GM23338 (cell line): ENCODE measurements at regions not wholly inside any gene's neighbourhood (a gene's known extent, or its start where the extent isn't known, plus 50 kb on each side); places are given as distances from the start of the nearest gene placed in this dataset.

Experiments used
- ATAC-seq: fragments of 200-7000 bp; cut with Tn5 transposase; 3 replicates; pipeline ENCODE4 v1.9.1; 2020
- DNase-seq: peaks from one replicate; pipeline ENCODE4 v3.0.0-alpha.2; 2015; ENCODE audit warnings: low spot score
- H2AFZ ChIP-seq: fragments of 200-600 bp; sonication (generic); 2 replicates; pipeline ENCODE4 v1.8.0; 2016; ENCODE audit warnings: antibody characterized with exemption, mild to moderate bottlenecking, moderate library complexity
- H3F3A ChIP-seq: fragments of 200-600 bp; sonication (generic); replicated peaks from 2 replicates; pipeline ENCODE4 v1.8.0; 2017; ENCODE audit warnings: antibody characterized with exemption, mixed run types, low read depth
- H3K27ac ChIP-seq: fragments of 200-600 bp; sonication (generic); 2 replicates; pipeline ENCODE4 v1.6.1; 2016; ENCODE audit warnings: low read depth
- H3K27me3 ChIP-seq: fragments of 200-600 bp; sonication (generic); 2 replicates; pipeline ENCODE4 v1.8.0; 2016; ENCODE audit warnings: mild to moderate bottlenecking, mixed run types, moderate library complexity; ENCODE audit not compliant: insufficient read depth
- H3K36me3 ChIP-seq: fragments of 200-600 bp; sonication (generic); 2 replicates; pipeline ENCODE4 v1.8.0; 2016; ENCODE audit warnings: mild to moderate bottlenecking; ENCODE audit not compliant: insufficient read depth
- H3K4me1 ChIP-seq: fragments of 200-600 bp; sonication (generic); 2 replicates; pipeline ENCODE4 v1.8.0; 2016; ENCODE audit warnings: mild to moderate bottlenecking, moderate library complexity; ENCODE audit not compliant: insufficient read depth
- H3K4me2 ChIP-seq: fragments of 200-600 bp; sonication (generic); 2 replicates; pipeline ENCODE4 v1.7.1; 2017; ENCODE audit warnings: mixed run types
- H3K4me3 ChIP-seq: fragments of 200-600 bp; sonication (generic); 2 replicates; pipeline ENCODE4 v1.6.1; 2016; ENCODE audit warnings: mixed run types
- H3K79me2 ChIP-seq: fragments of 200-600 bp; sonication (generic); replicated peaks from 2 replicates; pipeline ENCODE4 v1.8.0; 2017; ENCODE audit warnings: mild to moderate bottlenecking; ENCODE audit not compliant: insufficient read depth
- H3K9me2 ChIP-seq: fragments of 200-600 bp; sonication (generic); 2 replicates; pipeline ENCODE4 v1.8.0; 2017; ENCODE audit not compliant: insufficient read depth
- H4K20me1 ChIP-seq: fragments of 200-600 bp; sonication (generic); replicated peaks from 2 replicates; pipeline ENCODE4 v1.8.0; 2017; ENCODE audit warnings: mild to moderate bottlenecking; ENCODE audit not compliant: insufficient read depth
- H3K27ac Mint-ChIP-seq: 2 replicates; pipeline ENCODE4 v1.8.0; 2020; ENCODE audit warnings: inconsistent platforms, mild to moderate bottlenecking, moderate library complexity, mixed read lengths
- H3K27me3 Mint-ChIP-seq: 3 replicates; pipeline ENCODE4 v1.8.0; 2022; ENCODE audit warnings: low read depth, mild to moderate bottlenecking, moderate library complexity, mixed read lengths, inconsistent platforms; ENCODE audit not compliant: insufficient read depth, poor library complexity
- H3K36me3 Mint-ChIP-seq: 3 replicates; pipeline ENCODE4 v1.8.0; 2021; ENCODE audit warnings: low read depth, mild to moderate bottlenecking, inconsistent platforms, moderate library complexity, mixed read lengths
- H3K4me1 Mint-ChIP-seq: 3 replicates; pipeline ENCODE4 v1.8.0; 2020; ENCODE audit warnings: mild to moderate bottlenecking, inconsistent platforms, mixed read lengths
- H3K4me3 Mint-ChIP-seq: 3 replicates; pipeline ENCODE4 v1.8.0; 2021; ENCODE audit warnings: moderate library complexity, mild to moderate bottlenecking, inconsistent platforms, mixed read lengths
- H3K9me3 Mint-ChIP-seq: 3 replicates; pipeline ENCODE4 v1.8.0; 2020; ENCODE audit warnings: moderate library complexity, mild to moderate bottlenecking, inconsistent platforms, mixed read lengths
- JUNB ChIP-seq: IDR thresholded peaks from one replicate; pipeline ENCODE4 v1.6.1; 2016; ENCODE audit warnings: antibody characterized with exemption; ENCODE audit not compliant: unreplicated experiment
- NANOG ChIP-seq: IDR thresholded peaks from 2 replicates; pipeline ENCODE4 v1.6.1; 2016; ENCODE audit warnings: antibody characterized with exemption, borderline replicate concordance
- POLR2AphosphoS5 ChIP-seq: IDR thresholded peaks from 2 replicates; pipeline ENCODE4 v1.6.1; 2016; ENCODE audit warnings: antibody characterized with exemption, low read depth
- ZNF114 ChIP-seq: fragments of 250-450 bp; sonication (Bioruptor Pico); IDR thresholded peaks from 2 replicates; pipeline ENCODE4 v1.5.0; 2020; ENCODE audit warnings: mild to moderate bottlenecking, moderate library complexity
- ZNF331 ChIP-seq: fragments of 250-450 bp; sonication (Bioruptor Pico); IDR thresholded peaks from 2 replicates; pipeline ENCODE4 v1.5.0; 2020; ENCODE audit warnings: low read depth, mild to moderate bottlenecking, moderate library complexity
- TF ChIP-seq, protein P1 (sequence below): IDR thresholded peaks from one replicate; pipeline ENCODE4 v1.6.1; 2018; ENCODE audit warnings: antibody characterized with exemption; ENCODE audit not compliant: unreplicated experiment
- TF ChIP-seq, protein P2 (sequence below), 2 experiments: fragments of 200-600 bp in 1 of 2; sonication (generic) in 1 of 2; conservative IDR thresholded peaks; 2 replicates each; pipeline versions ENCODE4 v1.5.1 to v1.6.1; 2016 to 2017; ENCODE audit warnings: antibody characterized with exemption in 2 of 2, low read depth in 2 of 2, mild to moderate bottlenecking in 2 of 2, moderate library complexity in 1 of 2
- TF ChIP-seq, protein P3 (sequence below): IDR thresholded peaks from 2 replicates; pipeline ENCODE4 v1.6.1; 2016; ENCODE audit warnings: antibody characterized with exemption
- TF ChIP-seq, protein P4 (sequence below): fragments of 250-450 bp; sonication (Bioruptor Pico); IDR thresholded peaks from 2 replicates; pipeline ENCODE4 v1.5.0; 2020; ENCODE audit warnings: mild to moderate bottlenecking, moderate library complexity

DNA sequence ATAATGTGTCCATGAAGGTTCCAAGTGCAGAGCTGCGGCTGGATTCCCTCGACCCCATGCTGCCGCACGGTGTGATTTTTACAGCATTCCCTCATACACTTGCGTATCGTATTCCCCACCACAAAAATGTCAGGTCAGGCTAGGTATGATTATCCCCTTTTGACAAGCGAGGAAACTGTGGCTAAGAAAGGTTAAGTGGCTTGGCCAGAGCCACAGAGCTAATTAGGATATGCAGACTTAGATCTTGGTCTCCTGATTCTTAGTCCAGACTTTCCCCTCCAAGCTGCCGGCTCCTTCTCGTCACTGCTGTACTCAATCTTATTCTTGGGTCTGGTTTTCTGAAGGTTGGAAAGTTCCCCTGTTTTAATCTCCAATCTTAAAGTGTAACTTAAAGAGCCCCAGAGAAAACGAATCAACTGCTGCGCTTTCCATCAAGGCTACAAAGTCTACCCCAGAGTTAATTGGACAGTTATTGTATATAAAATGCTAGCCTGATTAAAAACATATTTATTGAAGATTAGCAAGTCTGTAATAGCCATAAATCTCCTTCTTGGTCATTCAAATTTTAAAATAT is 176.6 kb downstream of the ADAMTS15 start:
- DNase-seq (no peak), ATAC-seq (no peak)
- Histone ChIP-seq H3K9me2 (0 out of 2 replicates have a peak, but pooled peaks cover under 1% of the 10 kb centered on the region), H4K20me1 (no peaks in the 10 kb centered on the region), H3F3A (no peaks in the 10 kb centered on the region), H3K27me3 (no peaks in the 10 kb centered on the region), H3K4me2 (no peak overlapping the region), H3K79me2 (no peaks in the 10 kb centered on the region), H3K27ac (no peak overlapping the region), H3K4me1 (no peaks in the 10 kb centered on the region), H3K4me3 (no peak overlapping the region), H3K36me3 (no peaks in the 10 kb centered on the region), H2AFZ (no peak overlapping the region)
- no peak overlapping the region for H3K27ac Mint-ChIP-seq
- TF ChIP-seq, protein P1, sequence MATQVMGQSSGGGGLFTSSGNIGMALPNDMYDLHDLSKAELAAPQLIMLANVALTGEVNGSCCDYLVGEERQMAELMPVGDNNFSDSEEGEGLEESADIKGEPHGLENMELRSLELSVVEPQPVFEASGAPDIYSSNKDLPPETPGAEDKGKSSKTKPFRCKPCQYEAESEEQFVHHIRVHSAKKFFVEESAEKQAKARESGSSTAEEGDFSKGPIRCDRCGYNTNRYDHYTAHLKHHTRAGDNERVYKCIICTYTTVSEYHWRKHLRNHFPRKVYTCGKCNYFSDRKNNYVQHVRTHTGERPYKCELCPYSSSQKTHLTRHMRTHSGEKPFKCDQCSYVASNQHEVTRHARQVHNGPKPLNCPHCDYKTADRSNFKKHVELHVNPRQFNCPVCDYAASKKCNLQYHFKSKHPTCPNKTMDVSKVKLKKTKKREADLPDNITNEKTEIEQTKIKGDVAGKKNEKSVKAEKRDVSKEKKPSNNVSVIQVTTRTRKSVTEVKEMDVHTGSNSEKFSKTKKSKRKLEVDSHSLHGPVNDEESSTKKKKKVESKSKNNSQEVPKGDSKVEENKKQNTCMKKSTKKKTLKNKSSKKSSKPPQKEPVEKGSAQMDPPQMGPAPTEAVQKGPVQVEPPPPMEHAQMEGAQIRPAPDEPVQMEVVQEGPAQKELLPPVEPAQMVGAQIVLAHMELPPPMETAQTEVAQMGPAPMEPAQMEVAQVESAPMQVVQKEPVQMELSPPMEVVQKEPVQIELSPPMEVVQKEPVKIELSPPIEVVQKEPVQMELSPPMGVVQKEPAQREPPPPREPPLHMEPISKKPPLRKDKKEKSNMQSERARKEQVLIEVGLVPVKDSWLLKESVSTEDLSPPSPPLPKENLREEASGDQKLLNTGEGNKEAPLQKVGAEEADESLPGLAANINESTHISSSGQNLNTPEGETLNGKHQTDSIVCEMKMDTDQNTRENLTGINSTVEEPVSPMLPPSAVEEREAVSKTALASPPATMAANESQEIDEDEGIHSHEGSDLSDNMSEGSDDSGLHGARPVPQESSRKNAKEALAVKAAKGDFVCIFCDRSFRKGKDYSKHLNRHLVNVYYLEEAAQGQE = no peak
- TF ChIP-seq JUNB (no peak), ZNF331 (CRISPR knock-in tag) (no peak), NANOG (no peak), ZNF114 (CRISPR knock-in tag) (no peak), POLR2AphosphoS5 (no peak)
- TF ChIP-seq, protein P2, sequence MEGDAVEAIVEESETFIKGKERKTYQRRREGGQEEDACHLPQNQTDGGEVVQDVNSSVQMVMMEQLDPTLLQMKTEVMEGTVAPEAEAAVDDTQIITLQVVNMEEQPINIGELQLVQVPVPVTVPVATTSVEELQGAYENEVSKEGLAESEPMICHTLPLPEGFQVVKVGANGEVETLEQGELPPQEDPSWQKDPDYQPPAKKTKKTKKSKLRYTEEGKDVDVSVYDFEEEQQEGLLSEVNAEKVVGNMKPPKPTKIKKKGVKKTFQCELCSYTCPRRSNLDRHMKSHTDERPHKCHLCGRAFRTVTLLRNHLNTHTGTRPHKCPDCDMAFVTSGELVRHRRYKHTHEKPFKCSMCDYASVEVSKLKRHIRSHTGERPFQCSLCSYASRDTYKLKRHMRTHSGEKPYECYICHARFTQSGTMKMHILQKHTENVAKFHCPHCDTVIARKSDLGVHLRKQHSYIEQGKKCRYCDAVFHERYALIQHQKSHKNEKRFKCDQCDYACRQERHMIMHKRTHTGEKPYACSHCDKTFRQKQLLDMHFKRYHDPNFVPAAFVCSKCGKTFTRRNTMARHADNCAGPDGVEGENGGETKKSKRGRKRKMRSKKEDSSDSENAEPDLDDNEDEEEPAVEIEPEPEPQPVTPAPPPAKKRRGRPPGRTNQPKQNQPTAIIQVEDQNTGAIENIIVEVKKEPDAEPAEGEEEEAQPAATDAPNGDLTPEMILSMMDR (conservative IDR thresholded peaks at IDR 0.05; ENCODE audit: low read depth in 2 of 2) = no peak
- TF ChIP-seq, protein P3, sequence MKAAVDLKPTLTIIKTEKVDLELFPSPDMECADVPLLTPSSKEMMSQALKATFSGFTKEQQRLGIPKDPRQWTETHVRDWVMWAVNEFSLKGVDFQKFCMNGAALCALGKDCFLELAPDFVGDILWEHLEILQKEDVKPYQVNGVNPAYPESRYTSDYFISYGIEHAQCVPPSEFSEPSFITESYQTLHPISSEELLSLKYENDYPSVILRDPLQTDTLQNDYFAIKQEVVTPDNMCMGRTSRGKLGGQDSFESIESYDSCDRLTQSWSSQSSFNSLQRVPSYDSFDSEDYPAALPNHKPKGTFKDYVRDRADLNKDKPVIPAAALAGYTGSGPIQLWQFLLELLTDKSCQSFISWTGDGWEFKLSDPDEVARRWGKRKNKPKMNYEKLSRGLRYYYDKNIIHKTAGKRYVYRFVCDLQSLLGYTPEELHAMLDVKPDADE = no peak
- TF ChIP-seq, protein P4, sequence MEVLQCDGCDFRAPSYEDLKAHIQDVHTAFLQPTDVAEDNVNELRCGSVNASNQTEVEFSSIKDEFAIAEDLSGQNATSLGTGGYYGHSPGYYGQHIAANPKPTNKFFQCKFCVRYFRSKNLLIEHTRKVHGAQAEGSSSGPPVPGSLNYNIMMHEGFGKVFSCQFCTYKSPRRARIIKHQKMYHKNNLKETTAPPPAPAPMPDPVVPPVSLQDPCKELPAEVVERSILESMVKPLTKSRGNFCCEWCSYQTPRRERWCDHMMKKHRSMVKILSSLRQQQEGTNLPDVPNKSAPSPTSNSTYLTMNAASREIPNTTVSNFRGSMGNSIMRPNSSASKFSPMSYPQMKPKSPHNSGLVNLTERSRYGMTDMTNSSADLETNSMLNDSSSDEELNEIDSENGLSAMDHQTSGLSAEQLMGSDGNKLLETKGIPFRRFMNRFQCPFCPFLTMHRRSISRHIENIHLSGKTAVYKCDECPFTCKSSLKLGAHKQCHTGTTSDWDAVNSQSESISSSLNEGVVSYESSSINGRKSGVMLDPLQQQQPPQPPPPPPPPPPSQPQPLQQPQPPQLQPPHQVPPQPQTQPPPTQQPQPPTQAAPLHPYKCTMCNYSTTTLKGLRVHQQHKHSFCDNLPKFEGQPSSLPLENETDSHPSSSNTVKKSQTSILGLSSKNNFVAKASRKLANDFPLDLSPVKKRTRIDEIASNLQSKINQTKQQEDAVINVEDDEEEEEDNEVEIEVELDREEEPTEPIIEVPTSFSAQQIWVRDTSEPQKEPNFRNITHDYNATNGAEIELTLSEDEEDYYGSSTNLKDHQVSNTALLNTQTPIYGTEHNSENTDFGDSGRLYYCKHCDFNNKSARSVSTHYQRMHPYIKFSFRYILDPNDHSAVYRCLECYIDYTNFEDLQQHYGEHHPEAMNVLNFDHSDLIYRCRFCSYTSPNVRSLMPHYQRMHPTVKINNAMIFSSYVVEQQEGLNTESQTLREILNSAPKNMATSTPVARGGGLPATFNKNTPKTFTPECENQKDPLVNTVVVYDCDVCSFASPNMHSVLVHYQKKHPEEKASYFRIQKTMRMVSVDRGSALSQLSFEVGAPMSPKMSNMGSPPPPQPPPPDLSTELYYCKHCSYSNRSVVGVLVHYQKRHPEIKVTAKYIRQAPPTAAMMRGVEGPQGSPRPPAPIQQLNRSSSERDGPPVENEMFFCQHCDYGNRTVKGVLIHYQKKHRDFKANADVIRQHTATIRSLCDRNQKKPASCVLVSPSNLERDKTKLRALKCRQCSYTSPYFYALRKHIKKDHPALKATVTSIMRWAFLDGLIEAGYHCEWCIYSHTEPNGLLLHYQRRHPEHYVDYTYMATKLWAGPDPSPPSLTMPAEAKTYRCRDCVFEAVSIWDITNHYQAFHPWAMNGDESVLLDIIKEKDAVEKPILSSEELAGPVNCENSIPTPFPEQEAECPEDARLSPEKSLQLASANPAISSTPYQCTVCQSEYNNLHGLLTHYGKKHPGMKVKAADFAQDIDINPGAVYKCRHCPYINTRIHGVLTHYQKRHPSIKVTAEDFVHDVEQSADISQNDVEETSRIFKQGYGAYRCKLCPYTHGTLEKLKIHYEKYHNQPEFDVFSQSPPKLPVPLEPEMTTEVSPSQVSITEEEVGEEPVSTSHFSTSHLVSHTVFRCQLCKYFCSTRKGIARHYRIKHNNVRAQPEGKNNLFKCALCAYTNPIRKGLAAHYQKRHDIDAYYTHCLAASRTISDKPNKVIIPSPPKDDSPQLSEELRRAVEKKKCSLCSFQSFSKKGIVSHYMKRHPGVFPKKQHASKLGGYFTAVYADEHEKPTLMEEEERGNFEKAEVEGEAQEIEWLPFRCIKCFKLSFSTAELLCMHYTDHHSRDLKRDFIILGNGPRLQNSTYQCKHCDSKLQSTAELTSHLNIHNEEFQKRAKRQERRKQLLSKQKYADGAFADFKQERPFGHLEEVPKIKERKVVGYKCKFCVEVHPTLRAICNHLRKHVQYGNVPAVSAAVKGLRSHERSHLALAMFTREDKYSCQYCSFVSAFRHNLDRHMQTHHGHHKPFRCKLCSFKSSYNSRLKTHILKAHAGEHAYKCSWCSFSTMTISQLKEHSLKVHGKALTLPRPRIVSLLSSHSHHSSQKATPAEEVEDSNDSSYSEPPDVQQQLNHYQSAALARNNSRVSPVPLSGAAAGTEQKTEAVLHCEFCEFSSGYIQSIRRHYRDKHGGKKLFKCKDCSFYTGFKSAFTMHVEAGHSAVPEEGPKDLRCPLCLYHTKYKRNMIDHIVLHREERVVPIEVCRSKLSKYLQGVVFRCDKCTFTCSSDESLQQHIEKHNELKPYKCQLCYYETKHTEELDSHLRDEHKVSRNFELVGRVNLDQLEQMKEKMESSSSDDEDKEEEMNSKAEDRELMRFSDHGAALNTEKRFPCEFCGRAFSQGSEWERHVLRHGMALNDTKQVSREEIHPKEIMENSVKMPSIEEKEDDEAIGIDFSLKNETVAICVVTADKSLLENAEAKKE (CRISPR knock-in tag) = no peak
- H3K4me3 Mint-ChIP-seq = no peak overlapping the region
- no peaks in the 10 kb centered on the region for H3K9me3 Mint-ChIP-seq
- peaks cover 6% of the 10 kb centered on the region for H3K27me3 Mint-ChIP-seq
- no peaks in the 10 kb centered on the region for H3K36me3 Mint-ChIP-seq
- H3K4me1 Mint-ChIP-seq = no peaks in the 10 kb centered on the region
